Activated T-helper 1 cell treated with anti-CD3 and anti-CD28 coated beads, Interleukin-12 subunit alpha, Interleukin-12 subunit beta, Interleukin-2, Interleukin-4 antibody, amounts not matched to agents 30 ng/mL and 10 ng/mL and 1 ng/mL, durations not matched to agents 14 hours and 24 hours and 36 hours (primary cell): ENCODE measurements at regions not wholly inside any gene's neighbourhood (a gene's known extent, or its start where the extent isn't known, plus 50 kb on each side); places are given as distances from the start of the nearest gene placed in this dataset.
"Not testable (repeated sequence)": the region's sequence is repeated elsewhere in the genome, so short reads cannot be mapped to it uniquely, and the experiment has no call there.

ENCODE experiments used
- DNase-seq: peaks from one replicate; pipeline ENCODE4 v3.0.0; 2021; ENCODE audit warnings: low spot score
- H3K27ac Mint-ChIP-seq: one replicate; pipeline ENCODE4 v1.8.0; 2021; ENCODE audit warnings: mild to moderate bottlenecking, mixed read lengths
- H3K27me3 Mint-ChIP-seq: one replicate; pipeline ENCODE4 v1.8.0; 2022; ENCODE audit warnings: mild to moderate bottlenecking, moderate library complexity, mixed read lengths; ENCODE audit not compliant: insufficient read depth
- H3K36me3 Mint-ChIP-seq: one replicate; pipeline ENCODE4 v1.8.0; 2021; ENCODE audit warnings: low read depth, mixed read lengths
- H3K4me1 Mint-ChIP-seq: one replicate; pipeline ENCODE4 v1.8.0; 2021; ENCODE audit warnings: low read depth, mixed read lengths
- H3K4me3 Mint-ChIP-seq: one replicate; pipeline ENCODE4 v1.8.0; 2021; ENCODE audit warnings: mild to moderate bottlenecking, moderate library complexity, mixed read lengths
- H3K9me3 Mint-ChIP-seq: one replicate; pipeline ENCODE4 v1.8.0; 2021; ENCODE audit warnings: mixed read lengths
- intact Hi-C: fragments of 100-400 bp; cut with micrococcal nuclease; formaldehyde crosslinking; loops from one replicate; pipeline ENCODE4 v1.15.1; 2024

DNA sequence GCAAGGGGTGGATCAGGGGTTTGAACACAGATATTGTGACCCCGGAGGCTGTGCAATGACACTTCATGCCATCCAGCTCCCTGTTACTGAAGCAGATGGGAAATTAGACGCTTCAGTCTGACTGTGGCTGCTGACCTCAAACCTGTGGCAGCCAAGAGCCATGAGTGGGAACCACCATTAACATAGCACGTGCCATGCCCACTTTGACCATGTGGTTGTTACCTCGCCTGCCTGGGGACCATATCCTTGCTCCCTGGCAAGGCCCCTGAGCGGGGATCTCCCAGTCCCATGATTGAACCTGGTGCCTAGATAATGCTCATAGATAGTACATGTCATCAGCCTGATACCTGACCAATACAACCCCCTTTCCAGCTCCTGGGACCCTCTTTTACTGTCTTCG lies 68.9 kb downstream of the CYP26B1 start:
- DNase-seq, result no peak
- H3K27me3 Mint-ChIP-seq, result no peaks in the 10 kb centered on the region
- intact Hi-C loops, result no loop called here
- peaks cover 18% of the 10 kb centered on the region for H3K9me3 Mint-ChIP-seq
- H3K4me3 Mint-ChIP-seq, result no peak overlapping the region
- H3K4me1 Mint-ChIP-seq, result no peaks in the 10 kb centered on the region
- H3K27ac Mint-ChIP-seq, result no peak overlapping the region
- no peaks in the 10 kb centered on the region for H3K36me3 Mint-ChIP-seq

DNA sequence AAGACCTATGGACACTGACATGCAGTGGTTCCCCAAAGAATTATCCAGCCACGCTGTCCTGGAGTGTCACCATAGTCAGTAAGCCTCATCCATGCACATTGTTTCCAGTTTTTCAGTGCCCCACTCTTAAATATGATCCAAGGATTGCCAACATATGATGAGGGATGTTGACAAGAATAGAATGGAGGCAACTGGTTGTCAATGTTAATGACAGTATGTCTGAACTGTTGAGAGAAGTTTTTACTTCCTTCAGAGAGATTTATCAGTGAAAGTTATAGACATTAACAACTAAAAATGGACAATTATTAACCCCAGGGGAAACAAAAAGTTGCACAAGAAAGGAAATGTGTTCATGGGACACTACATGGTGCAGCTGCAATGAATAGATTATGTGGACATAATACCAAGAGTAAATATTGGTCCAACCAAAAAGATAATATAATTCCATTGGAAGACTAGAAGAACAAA lies 69.9 kb downstream of the CYP26B1 start:
- no peaks in the 10 kb centered on the region for H3K4me1 Mint-ChIP-seq
- H3K27me3 Mint-ChIP-seq, result no peaks in the 10 kb centered on the region
- intact Hi-C loops, result no loop called here
- H3K36me3 Mint-ChIP-seq, result no peaks in the 10 kb centered on the region
- no peak overlapping the region for H3K4me3 Mint-ChIP-seq
- no peak for DNase-seq
- no peak overlapping the region for H3K27ac Mint-ChIP-seq
- peaks cover 24% of the 10 kb centered on the region for H3K9me3 Mint-ChIP-seq

GRCh38 chr2:72073373-72073772 lies 74.3 kb downstream of the CYP26B1 start:
- H3K27ac Mint-ChIP-seq, H3K27me3 Mint-ChIP-seq: not testable (repeated sequence)

DNA sequence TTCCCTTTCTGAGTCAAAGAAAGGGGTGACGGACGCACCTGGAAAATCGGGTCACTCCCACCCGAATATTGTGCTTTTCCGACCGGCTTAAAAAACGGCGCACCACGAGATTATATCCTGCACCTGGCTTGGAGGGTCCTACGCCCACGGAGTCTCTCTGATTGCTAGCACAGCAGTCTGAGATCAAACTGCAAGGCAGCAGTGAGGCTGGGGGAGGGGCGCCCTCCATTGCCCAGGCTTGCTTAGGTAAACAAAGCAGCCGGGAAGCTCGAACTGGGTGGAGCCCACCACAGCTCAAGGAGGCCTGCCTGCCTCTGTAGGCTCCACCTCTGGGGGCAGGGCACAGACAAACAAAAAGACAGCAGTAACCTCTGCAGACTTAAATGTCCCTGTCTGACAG lies 83.5 kb downstream of the CYP26B1 start:
- DNase-seq, intact Hi-C loops, H3K4me3 Mint-ChIP-seq, H3K27me3 Mint-ChIP-seq, H3K4me1 Mint-ChIP-seq, H3K36me3 Mint-ChIP-seq, H3K9me3 Mint-ChIP-seq, H3K27ac Mint-ChIP-seq: not testable (repeated sequence)

More at GRCh38 chr2:72073373-72073772, 74.3 kb downstream of the CYP26B1 start:
- DNase-seq, H3K36me3 Mint-ChIP-seq, H3K4me1 Mint-ChIP-seq, H3K4me3 Mint-ChIP-seq, intact Hi-C loops: not testable (repeated sequence)
- peaks cover 24% of the 10 kb centered on the region for H3K9me3 Mint-ChIP-seq

- intact Hi-C loops, result no loop called here
- Mint-ChIP-seq H3K27ac (no peak overlapping the region), H3K27me3 (no peaks in the 10 kb centered on the region), H3K36me3 (no peaks in the 10 kb centered on the region), H3K4me3 (no peak overlapping the region), H3K4me1 (no peaks in the 10 kb centered on the region), H3K9me3 (peaks cover 3% of the 10 kb centered on the region)
- no peak for DNase-seq
Observed at GRCh38 chr2:72062336-72062735, 85.3 kb downstream of the CYP26B1 start.

- Mint-ChIP-seq H3K4me3 (no peak overlapping the region), H3K4me1 (no peaks in the 10 kb centered on the region), H3K27me3 (no peaks in the 10 kb centered on the region), H3K36me3 (no peaks in the 10 kb centered on the region), H3K9me3 (no peaks in the 10 kb centered on the region), H3K27ac (no peak overlapping the region)
- intact Hi-C loops, result no loop called here
- no peak for DNase-seq
Observed at GRCh38 chr2:72057308-72057707, 90.4 kb downstream of the CYP26B1 start.

DNA sequence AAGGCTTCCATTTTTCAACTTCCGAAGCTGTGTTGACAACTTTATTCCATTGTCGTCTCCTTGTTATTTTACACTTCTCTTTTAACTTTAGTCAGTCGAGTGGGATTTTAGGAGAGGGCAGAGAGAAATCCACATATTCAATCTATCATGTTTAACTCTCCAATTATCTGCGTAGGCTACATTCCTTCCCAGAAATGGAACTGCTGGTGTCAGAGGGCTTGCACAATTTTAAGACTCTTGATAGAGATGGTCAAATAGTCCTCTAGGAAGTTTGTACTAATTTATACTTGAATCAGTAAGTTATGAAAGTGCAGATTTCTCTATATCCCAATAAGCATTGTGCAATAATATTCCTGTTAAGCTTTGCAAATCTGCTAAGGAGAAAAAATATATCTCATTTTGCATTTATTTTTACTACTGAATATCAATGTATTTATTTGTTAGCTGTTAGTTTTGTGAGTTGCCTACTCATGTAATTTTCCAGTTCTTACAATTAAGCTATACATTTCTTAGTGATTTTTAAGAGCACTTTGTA lies 95.6 kb downstream of the CYP26B1 start:
- no peak for DNase-seq
- Mint-ChIP-seq H3K4me1 (no peaks in the 10 kb centered on the region), H3K9me3 (no peaks in the 10 kb centered on the region), H3K27me3 (no peaks in the 10 kb centered on the region), H3K36me3 (no peaks in the 10 kb centered on the region), H3K4me3 (no peak overlapping the region), H3K27ac (no peak overlapping the region)
- intact Hi-C loops, result no loop called here

DNA sequence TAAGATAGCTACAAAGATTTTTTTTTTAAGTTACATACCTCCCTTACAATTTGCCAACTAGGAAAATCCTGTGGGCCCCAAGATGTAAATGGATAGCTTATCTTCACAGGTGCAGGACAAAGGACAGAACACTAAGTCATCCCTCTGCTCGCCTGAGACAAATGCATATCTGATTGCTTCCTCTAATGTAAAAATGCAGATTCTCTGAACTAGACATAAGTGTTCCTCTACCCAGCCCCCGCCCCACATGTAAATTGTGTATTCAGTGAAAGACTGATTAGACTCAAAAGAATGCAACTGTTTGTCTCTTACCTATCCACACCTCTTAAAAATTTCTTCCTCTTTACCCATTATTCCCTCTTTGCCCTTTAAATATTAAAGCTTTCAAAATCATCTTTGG lies 96.5 kb downstream of the CYP26B1 start:
- no peaks in the 10 kb centered on the region for H3K27me3 Mint-ChIP-seq
- H3K27ac Mint-ChIP-seq, result no peak overlapping the region
- no peak for DNase-seq
- no peaks in the 10 kb centered on the region for H3K36me3 Mint-ChIP-seq
- H3K4me1 Mint-ChIP-seq, result no peaks in the 10 kb centered on the region
- intact Hi-C loops, result no loop called here
- no peak overlapping the region for H3K4me3 Mint-ChIP-seq
- no peaks in the 10 kb centered on the region for H3K9me3 Mint-ChIP-seq

- Mint-ChIP-seq H3K27me3 (no peaks in the 10 kb centered on the region), H3K4me1 (no peaks in the 10 kb centered on the region), H3K27ac (no peak overlapping the region), H3K36me3 (no peaks in the 10 kb centered on the region), H3K9me3 (no peaks in the 10 kb centered on the region), H3K4me3 (no peak overlapping the region)
- no peak for DNase-seq
- intact Hi-C loops, result no loop called here
Observed at GRCh38 chr2:72050734-72051133, 96.9 kb downstream of the CYP26B1 start.

GRCh38 chr2:72048881-72049477 lies 98.7 kb downstream of the CYP26B1 start:
- H3K4me3 Mint-ChIP-seq, result no peak overlapping the region
- intact Hi-C loops, result no loop called here
- peaks cover 3% of the 10 kb centered on the region for H3K9me3 Mint-ChIP-seq
- no peaks in the 10 kb centered on the region for H3K27me3 Mint-ChIP-seq
- no peak for DNase-seq
- no peaks in the 10 kb centered on the region for H3K4me1 Mint-ChIP-seq
- H3K36me3 Mint-ChIP-seq, result no peaks in the 10 kb centered on the region
- H3K27ac Mint-ChIP-seq, result no peak overlapping the region

GRCh38 chr2:72043985-72044384 lies 103.7 kb downstream of the CYP26B1 start:
- intact Hi-C loops, result no loop called here
- no peaks in the 10 kb centered on the region for H3K4me1 Mint-ChIP-seq
- no peaks in the 10 kb centered on the region for H3K27me3 Mint-ChIP-seq
- H3K27ac Mint-ChIP-seq, result no peak overlapping the region
- no peaks in the 10 kb centered on the region for H3K36me3 Mint-ChIP-seq
- peaks cover 3% of the 10 kb centered on the region for H3K9me3 Mint-ChIP-seq
- DNase-seq, result no peak
- no peak overlapping the region for H3K4me3 Mint-ChIP-seq

DNA sequence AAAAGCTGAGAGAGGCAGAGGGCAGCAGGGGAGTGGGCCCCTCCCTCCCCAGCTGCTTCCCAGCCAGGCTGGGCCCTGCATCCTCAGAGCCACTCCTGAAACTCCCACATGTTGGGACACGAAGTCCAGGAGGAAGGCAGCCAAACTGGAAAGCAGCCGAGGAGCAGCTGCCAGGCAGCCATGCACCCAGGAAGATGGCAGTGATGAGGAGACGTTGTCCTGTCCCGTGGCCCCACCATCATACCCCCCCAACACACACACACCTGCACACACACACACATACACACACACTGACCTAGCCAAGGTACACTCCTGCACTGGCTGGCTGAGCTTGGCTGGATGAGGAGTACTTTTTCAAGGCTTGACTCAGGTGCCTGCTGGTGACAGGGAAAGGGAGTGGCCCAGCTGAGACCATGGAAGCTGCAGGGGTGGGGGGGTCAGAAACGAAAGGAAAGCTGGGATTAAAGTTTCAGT lies 106.0 kb downstream of the CYP26B1 start:
- Mint-ChIP-seq H3K4me1 (no peaks in the 10 kb centered on the region), H3K4me3 (no peak overlapping the region), H3K27ac (no peak overlapping the region), H3K36me3 (no peaks in the 10 kb centered on the region), H3K9me3 (peaks cover 3% of the 10 kb centered on the region), H3K27me3 (no peaks in the 10 kb centered on the region)
- intact Hi-C loops, result no loop called here
- no peak for DNase-seq

DNA sequence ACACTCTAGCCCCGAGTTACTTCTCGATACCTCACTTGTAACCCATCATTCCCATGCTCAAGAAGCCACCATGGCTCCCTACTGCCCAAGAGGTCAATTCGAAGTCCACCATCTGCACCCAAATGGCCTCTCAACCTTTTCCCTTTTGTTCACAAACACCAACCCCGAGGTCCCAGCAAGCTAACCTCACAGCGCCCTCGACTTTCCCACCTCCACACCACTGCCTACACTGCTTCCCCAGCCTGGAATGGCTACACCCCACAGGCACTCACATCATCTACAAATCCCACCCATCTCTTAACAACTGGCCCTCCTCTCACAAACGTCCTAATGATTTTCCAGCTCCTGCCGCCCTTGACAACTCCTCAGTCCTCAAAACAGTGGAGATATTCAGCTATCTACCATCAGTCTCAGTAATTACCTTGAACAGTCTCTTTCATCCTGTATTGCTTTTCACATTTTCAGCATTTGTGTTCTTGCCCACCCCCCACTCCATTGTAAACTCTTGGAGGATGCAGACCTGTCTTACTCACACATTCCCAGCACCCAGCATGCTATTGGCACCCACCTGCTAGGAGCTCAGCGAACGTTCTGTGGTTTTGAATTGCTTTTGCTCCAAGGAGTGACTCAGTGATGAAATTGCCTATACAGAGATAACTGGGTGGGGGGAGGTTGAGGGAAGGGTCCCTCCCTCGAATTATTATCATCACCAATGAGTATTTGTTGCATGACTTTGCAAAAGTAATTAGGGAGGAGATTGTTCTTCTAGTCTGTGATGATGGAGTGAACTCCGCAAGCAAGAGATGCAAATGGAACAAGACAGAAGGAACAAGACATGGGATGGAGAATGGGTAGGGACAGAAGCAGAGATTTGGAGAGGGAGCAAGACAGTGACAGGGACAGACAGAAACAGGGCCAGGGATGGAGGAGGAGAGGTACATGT lies 106.8 kb downstream of the CYP26B1 start:
- H3K9me3 Mint-ChIP-seq, result peaks cover 3% of the 10 kb centered on the region
- intact Hi-C loops, result no loop called here
- H3K4me1 Mint-ChIP-seq, result no peaks in the 10 kb centered on the region
- no peak for DNase-seq
- H3K27ac Mint-ChIP-seq, result no peak overlapping the region
- H3K27me3 Mint-ChIP-seq, result no peaks in the 10 kb centered on the region
- H3K4me3 Mint-ChIP-seq, result no peak overlapping the region
- no peaks in the 10 kb centered on the region for H3K36me3 Mint-ChIP-seq
